PC-9 (cell line): ENCODE measurements at regions not wholly inside any gene's neighbourhood (a gene's known extent, or its start where the extent isn't known, plus 50 kb on each side); places are given as distances from the start of the nearest gene placed in this dataset.

Source experiments
- EZH2 ChIP-seq: fragments of 200-600 bp; sonication (generic); IDR thresholded peaks from 2 replicates; pipeline ENCODE4 v1.8.0; 2017; ENCODE audit warnings: antibody characterized with exemption, low read depth
- TF ChIP-seq, protein P1 (sequence below): fragments of 200-600 bp; sonication (generic); conservative IDR thresholded peaks from 2 replicates; pipeline ENCODE4 v1.6.1; 2017; ENCODE audit warnings: mixed run types, antibody characterized with exemption, mild to moderate bottlenecking, moderate library complexity

GRCh38 chr18:22477222-22477621 lies 59.5 kb upstream of the CTAGE1 start:
- TF ChIP-seq, protein P1, sequence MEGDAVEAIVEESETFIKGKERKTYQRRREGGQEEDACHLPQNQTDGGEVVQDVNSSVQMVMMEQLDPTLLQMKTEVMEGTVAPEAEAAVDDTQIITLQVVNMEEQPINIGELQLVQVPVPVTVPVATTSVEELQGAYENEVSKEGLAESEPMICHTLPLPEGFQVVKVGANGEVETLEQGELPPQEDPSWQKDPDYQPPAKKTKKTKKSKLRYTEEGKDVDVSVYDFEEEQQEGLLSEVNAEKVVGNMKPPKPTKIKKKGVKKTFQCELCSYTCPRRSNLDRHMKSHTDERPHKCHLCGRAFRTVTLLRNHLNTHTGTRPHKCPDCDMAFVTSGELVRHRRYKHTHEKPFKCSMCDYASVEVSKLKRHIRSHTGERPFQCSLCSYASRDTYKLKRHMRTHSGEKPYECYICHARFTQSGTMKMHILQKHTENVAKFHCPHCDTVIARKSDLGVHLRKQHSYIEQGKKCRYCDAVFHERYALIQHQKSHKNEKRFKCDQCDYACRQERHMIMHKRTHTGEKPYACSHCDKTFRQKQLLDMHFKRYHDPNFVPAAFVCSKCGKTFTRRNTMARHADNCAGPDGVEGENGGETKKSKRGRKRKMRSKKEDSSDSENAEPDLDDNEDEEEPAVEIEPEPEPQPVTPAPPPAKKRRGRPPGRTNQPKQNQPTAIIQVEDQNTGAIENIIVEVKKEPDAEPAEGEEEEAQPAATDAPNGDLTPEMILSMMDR, result no peak
- TF ChIP-seq EZH2, result no peak
